ENCODE measurements at regions not wholly inside any gene's neighbourhood (a gene's known extent, or its start where the extent isn't known, plus 50 kb on each side); places are given as distances from the start of the nearest gene placed in this dataset.
"Not testable (repeated sequence)": the region's sequence is repeated elsewhere in the genome, so short reads cannot be mapped to it uniquely, and the experiment has no call there.

DNA sequence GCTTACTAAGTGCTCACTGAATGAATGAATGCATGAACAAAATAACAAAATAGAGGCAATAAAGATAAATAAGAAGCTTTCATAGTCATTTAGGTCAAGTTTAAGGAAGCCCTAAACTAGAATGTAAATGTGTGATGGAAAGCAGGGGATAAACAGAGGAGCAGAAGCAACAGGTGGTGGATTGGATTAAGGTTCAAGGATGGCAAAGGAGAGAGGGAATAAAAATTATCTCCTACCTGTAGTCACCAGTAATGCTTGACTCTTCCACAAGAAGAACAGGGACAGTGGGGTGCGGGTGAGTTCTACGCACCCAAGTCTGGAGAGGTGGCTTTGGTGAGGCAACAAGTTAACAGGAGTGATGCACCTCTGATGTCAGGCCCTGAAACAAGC, 212.4 kb downstream of the ZIC5 start:
- Histone ChIP-seq H3K9ac (ENCODE audit: low read depth in 1 of 2, low read length in 2 of 2) (no peak overlapping the region), H3K9me3 (ENCODE audit: control insufficient read depth in 2 of 2, low read length in 2 of 2) (peaks cover 3% of the 10 kb centered on the region in 2 donors), H3K36me3 (ENCODE audit: control insufficient read depth in 2 of 2, insufficient read depth in 2 of 2, low read length in 2 of 2) (no peaks in the 10 kb centered on the region), H3K27ac (ENCODE audit: low read depth in 2 of 2, low read length in 2 of 2) (no peak overlapping the region), H3K4me1 (ENCODE audit: control insufficient read depth in 2 of 2, insufficient read depth in 2 of 2, low read length in 2 of 2) (no peaks in the 10 kb centered on the region), H3K4me3 (ENCODE audit: low read length in 2 of 2) (no peak overlapping the region), H3K27me3 (ENCODE audit: control insufficient read depth in 2 of 2, insufficient read depth in 2 of 2, low read length in 2 of 2) (no peaks in the 10 kb centered on the region)

DNA sequence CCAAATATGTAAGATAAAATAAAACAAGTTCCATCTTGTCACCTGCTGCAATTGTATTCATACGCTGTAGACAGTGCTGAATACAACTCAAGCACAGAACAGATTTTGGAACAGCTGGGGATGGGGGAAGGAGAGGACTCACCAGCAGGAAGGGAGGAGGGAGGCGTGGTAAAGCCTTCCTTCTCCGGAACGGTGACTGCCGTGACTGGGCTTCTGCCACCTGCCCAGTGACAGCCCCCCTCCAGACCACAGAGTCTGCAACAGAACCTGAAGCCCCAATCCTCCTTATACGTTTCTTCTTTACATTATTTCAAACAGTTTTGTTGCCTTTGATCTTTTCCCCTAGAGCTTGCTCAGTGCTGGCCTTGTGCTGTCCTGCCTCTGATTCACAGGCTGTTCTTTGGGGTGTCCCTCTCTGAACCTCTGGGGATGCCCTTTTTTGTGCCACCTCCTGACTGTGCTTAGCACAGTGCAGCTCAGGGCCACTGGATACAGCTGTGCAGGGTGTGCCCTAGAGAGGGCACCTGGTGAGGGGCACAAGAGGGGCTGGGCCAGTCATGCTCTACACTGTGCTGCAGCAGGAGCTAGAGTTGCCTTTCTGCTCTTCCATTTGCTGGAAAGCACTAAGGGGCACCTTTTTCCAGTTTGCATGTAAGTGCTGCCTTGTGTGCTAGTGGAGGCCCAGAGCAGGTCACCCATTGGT, 213.0 kb downstream of the ZIC5 start:
- Histone ChIP-seq H3K27ac (ENCODE audit: low read depth in 2 of 2, low read length in 2 of 2) (no peak overlapping the region), H3K27me3 (ENCODE audit: control insufficient read depth in 2 of 2, insufficient read depth in 2 of 2, low read length in 2 of 2) (no peaks in the 10 kb centered on the region), H3K4me1 (ENCODE audit: control insufficient read depth in 2 of 2, insufficient read depth in 2 of 2, low read length in 2 of 2) (no peaks in the 10 kb centered on the region), H3K4me3 (ENCODE audit: low read length in 2 of 2) (no peak overlapping the region), H3K36me3 (ENCODE audit: control insufficient read depth in 2 of 2, insufficient read depth in 2 of 2, low read length in 2 of 2) (no peaks in the 10 kb centered on the region), H3K9ac (ENCODE audit: low read depth in 1 of 2, low read length in 2 of 2) (no peak overlapping the region), H3K9me3 (ENCODE audit: control insufficient read depth in 2 of 2, low read length in 2 of 2) (peaks cover 3% of the 10 kb centered on the region in 2 donors)

DNA sequence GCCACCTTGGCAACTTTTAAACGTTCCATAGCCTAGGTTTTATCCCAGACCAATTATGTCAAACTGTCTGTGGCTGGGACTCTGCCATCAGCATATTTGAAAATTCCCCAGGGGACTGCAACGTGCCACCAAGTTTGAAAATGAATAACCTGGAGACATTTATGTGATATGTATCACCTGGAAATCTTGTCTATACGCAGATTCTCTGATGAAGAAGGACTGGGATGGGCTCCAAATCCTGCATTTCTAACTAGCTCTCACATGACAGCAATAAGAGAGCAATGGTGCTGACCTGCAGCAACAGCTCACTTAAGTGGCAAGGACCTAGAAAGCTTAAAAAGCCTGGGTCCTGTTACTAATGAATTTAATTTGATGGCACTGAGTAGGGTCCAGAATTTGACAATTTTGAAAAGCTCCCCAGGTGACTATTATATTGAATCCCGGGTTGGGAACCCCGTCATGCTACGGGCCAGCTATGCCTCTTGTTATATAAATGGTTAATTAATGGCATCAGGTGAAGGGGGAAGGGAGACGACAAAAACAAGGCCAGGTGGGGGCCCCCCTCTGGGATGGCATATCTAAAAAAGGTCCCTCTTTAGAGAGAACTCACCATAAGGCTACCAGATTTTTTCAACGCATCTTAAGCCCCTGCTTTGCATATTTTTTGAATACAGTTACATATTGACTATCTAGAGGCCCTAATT, 213.7 kb downstream of the ZIC5 start:
- no peak overlapping the region for H3K4me3 ChIP-seq (ENCODE audit: low read length in 2 of 2)
- H3K27ac ChIP-seq (ENCODE audit: low read depth in 2 of 2, low read length in 2 of 2) = no peak overlapping the region
- no peaks in the 10 kb centered on the region for H3K4me1 ChIP-seq (ENCODE audit: control insufficient read depth in 2 of 2, insufficient read depth in 2 of 2, low read length in 2 of 2)

DNA sequence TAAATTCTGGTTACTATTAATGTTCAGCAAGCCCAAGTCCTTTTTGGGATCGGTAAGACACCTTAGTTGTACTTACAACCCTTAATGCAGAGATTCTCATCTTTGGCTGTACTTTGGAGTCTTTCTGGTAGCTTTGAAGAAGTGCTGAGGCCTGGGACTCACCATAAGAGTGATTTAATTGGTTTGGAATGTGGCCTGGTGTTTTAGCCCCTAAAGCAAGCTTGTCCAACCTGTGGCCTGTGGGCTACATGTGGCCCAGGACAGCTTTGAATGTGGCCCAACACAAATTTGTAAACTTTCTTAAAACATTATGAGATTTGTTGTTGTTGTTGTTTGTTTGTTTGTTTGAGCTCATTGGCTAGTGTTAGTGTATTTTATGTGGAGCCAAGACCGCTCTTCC, 215.3 kb downstream of the ZIC5 start:
- H3K27ac ChIP-seq (ENCODE audit: low read depth in 2 of 2, low read length in 2 of 2) = no peak overlapping the region
- H3K4me1 ChIP-seq (ENCODE audit: control insufficient read depth in 2 of 2, insufficient read depth in 2 of 2, low read length in 2 of 2) = peaks cover 8 to 15% of the 10 kb centered on the region in 2 donors
- H3K27me3 ChIP-seq (ENCODE audit: control insufficient read depth in 2 of 2, insufficient read depth in 2 of 2, low read length in 2 of 2) = no peaks in the 10 kb centered on the region
- H3K4me3 ChIP-seq (ENCODE audit: low read length in 2 of 2) = no peak overlapping the region
- H3K36me3 ChIP-seq (ENCODE audit: control insufficient read depth in 2 of 2, insufficient read depth in 2 of 2, low read length in 2 of 2) = no peaks in the 10 kb centered on the region
- peaks cover under 1 to 3% of the 10 kb centered on the region in 2 donors for H3K9me3 ChIP-seq (ENCODE audit: control insufficient read depth in 2 of 2, low read length in 2 of 2)
- H3K9ac ChIP-seq (ENCODE audit: low read depth in 1 of 2, low read length in 2 of 2) = no peak overlapping the region

More for the DNA sequence above, 213.7 kb downstream of the ZIC5 start:
- H3K9ac ChIP-seq (ENCODE audit: low read depth in 1 of 2, low read length in 2 of 2) = no peak overlapping the region
- H3K27me3 ChIP-seq (ENCODE audit: control insufficient read depth in 2 of 2, insufficient read depth in 2 of 2, low read length in 2 of 2) = no peaks in the 10 kb centered on the region
- H3K36me3 ChIP-seq (ENCODE audit: control insufficient read depth in 2 of 2, insufficient read depth in 2 of 2, low read length in 2 of 2) = no peaks in the 10 kb centered on the region
- peaks cover 3% of the 10 kb centered on the region in 2 donors for H3K9me3 ChIP-seq (ENCODE audit: control insufficient read depth in 2 of 2, low read length in 2 of 2)

DNA sequence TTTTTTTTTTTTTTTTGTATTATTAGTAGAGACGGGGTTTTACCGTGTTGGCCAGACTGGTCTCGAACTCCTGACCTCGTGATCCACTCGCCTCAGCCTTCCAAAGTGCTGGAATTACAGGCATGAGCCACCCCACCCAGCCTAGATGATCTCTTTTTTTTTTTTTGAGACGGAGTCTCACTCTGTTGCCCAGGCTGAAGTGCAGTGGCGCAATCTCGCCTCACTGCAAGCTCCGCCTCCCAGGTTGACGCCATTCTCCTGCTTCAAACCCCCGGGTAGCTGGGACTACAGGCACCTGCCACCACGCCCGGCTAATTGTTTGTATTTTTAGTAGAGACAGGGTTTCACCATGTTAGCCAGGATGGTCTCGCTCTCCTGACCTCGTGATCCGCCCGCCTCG, 216.8 kb downstream of the ZIC5 start:
- not testable (repeated sequence) for H3K27ac ChIP-seq (ENCODE audit: low read depth in 2 of 2, low read length in 2 of 2); H3K4me3 ChIP-seq (ENCODE audit: low read length in 2 of 2); H3K9ac ChIP-seq (ENCODE audit: low read depth in 1 of 2, low read length in 2 of 2); H3K36me3 ChIP-seq (ENCODE audit: control insufficient read depth in 2 of 2, insufficient read depth in 2 of 2, low read length in 2 of 2); H3K9me3 ChIP-seq (ENCODE audit: control insufficient read depth in 2 of 2, low read length in 2 of 2); H3K27me3 ChIP-seq (ENCODE audit: control insufficient read depth in 2 of 2, insufficient read depth in 2 of 2, low read length in 2 of 2)
- peaks cover 8 to 15% of the 10 kb centered on the region in 2 donors for H3K4me1 ChIP-seq (ENCODE audit: control insufficient read depth in 2 of 2, insufficient read depth in 2 of 2, low read length in 2 of 2)

DNA sequence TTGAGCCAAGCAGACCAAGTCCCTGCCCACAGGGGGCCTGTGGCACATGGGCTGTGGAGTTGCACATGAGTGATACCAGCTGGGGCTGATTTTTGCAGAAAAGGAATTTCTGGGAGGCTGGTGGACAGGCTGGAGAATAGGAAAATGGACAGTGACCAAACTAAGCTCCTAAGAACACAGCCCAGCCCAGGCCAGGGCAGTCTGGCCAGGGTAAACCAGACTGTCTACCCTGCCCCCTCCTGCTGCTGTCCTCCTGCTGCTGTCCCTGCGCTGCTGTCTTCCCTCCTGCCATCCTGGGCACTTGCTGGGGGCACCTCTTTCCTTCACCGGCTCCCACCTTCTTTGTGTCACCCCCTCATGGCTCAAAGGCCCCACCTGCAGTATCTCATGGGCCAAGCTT, 219.2 kb downstream of the ZIC5 start:
- Histone ChIP-seq H3K27me3 (ENCODE audit: control insufficient read depth in 2 of 2, insufficient read depth in 2 of 2, low read length in 2 of 2) (no peaks in the 10 kb centered on the region), H3K4me3 (ENCODE audit: low read length in 2 of 2) (no peak overlapping the region), H3K9ac (ENCODE audit: low read depth in 1 of 2, low read length in 2 of 2) (peak overlapping the region in 1 of 2 donors; percentile 8), H3K9me3 (ENCODE audit: control insufficient read depth in 2 of 2, low read length in 2 of 2) (no peaks in the 10 kb centered on the region), H3K4me1 (ENCODE audit: control insufficient read depth in 2 of 2, insufficient read depth in 2 of 2, low read length in 2 of 2) (peaks cover 8 to 15% of the 10 kb centered on the region in 2 donors), H3K36me3 (ENCODE audit: control insufficient read depth in 2 of 2, insufficient read depth in 2 of 2, low read length in 2 of 2) (no peaks in the 10 kb centered on the region), H3K27ac (ENCODE audit: low read depth in 2 of 2, low read length in 2 of 2) (peak overlapping the region; percentile 62 to 76)

DNA sequence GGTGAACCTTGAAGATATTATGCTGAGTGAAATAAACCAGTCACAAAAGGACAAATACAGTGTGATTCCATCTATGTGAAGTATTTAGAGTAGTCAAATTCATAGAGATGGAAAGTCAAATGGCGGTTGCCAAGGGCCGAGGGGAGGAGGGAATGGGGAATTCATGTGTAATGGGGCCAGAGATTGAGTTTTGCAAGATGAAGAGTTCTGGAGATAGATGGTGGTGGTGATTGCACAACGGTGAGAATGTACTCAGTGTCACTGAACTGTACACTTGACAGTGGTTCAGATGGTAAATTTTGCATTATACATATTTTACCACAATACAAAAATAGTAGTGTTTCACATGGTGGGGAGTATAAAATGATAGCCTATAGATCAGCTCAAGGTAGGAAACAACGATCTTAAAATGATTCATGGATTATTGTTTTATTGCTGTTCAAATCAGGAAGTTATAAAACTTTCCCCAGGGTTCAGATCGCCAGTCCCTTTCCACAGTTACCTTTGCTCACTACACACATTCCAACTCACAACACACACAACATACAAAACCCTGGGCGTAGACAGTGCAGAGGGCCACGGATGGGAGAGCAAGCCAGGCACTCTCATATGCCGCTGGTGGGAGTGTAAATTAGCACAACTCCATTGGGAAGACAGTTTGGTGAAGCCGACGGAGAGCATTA, 219.9 kb downstream of the ZIC5 start:
- Histone ChIP-seq H3K27ac (ENCODE audit: low read depth in 2 of 2, low read length in 2 of 2) (peak overlapping the region; percentile 62 to 76), H3K9ac (ENCODE audit: low read depth in 1 of 2, low read length in 2 of 2) (no peak overlapping the region), H3K4me1 (ENCODE audit: control insufficient read depth in 2 of 2, insufficient read depth in 2 of 2, low read length in 2 of 2) (peaks cover 8 to 15% of the 10 kb centered on the region in 2 donors), H3K36me3 (ENCODE audit: control insufficient read depth in 2 of 2, insufficient read depth in 2 of 2, low read length in 2 of 2) (no peaks in the 10 kb centered on the region), H3K9me3 (ENCODE audit: control insufficient read depth in 2 of 2, low read length in 2 of 2) (no peaks in the 10 kb centered on the region), H3K27me3 (ENCODE audit: control insufficient read depth in 2 of 2, insufficient read depth in 2 of 2, low read length in 2 of 2) (no peaks in the 10 kb centered on the region), H3K4me3 (ENCODE audit: low read length in 2 of 2) (no peak overlapping the region)

DNA sequence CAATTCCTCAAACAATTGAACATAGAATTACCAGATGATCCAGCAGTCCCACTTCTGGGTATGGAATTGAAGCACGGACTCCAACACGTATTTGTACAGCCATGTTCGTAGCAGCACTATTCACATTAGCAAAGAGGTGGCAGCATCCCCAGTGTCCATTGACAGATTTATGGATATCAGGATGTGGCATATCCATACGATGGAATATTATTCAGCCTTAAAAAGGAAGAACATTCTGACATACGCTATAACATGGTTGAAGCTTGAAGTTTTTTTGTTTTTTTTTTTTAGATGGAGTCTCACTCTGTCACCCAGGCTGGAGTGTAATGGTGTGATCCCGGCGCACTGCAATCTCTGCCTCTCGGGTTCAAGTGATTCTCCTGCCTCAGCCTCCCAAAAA, 220.6 kb downstream of the ZIC5 start:
- H3K27ac ChIP-seq (ENCODE audit: low read depth in 2 of 2, low read length in 2 of 2) = peak overlapping the region in 1 of 2 donors; percentile 61
- no peaks in the 10 kb centered on the region for H3K9me3 ChIP-seq (ENCODE audit: control insufficient read depth in 2 of 2, low read length in 2 of 2)

DNA sequence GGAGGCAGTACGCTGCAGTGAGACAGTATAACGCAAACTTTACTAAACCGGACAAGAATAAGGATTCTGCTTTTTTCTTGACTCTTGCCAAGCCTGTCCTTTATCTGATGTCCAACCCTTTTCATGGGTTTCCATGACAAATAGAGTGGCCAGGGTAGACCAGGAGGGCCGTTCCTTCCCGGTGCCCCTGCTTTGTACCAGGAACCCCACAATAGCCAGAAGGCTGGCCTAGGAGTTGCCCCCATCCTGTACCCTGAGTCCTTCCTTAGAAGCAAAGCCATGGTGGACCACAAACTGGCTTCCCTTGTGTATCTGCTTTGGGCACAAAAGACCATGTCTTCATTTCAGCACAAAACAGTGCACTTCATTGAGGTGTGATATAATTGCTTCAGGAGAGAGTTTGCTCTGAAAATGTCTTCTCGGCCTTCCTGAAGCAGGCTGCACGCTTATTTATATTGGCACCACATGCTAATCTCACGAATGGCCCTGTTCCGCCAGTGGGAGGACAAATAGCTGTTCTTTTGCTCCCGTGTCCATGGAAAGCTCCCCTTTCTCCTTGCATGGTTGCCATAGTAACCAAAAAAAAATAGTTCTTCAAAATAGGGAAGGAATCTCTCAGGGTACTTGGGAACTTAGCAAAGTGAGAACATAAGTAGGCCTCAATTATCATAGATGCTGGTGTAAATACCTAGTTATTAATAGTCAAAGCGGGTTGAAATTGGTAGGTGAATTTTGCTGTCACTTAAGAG, 222.1 kb downstream of the ZIC5 start:
- H3K9ac ChIP-seq (ENCODE audit: low read depth in 1 of 2, low read length in 2 of 2) = no peak overlapping the region
- no peaks in the 10 kb centered on the region for H3K27me3 ChIP-seq (ENCODE audit: control insufficient read depth in 2 of 2, insufficient read depth in 2 of 2, low read length in 2 of 2)
- H3K4me3 ChIP-seq (ENCODE audit: low read length in 2 of 2) = no peak overlapping the region
- H3K36me3 ChIP-seq (ENCODE audit: control insufficient read depth in 2 of 2, insufficient read depth in 2 of 2, low read length in 2 of 2) = no peaks in the 10 kb centered on the region
- peaks cover 8 to 15% of the 10 kb centered on the region in 2 donors for H3K4me1 ChIP-seq (ENCODE audit: control insufficient read depth in 2 of 2, insufficient read depth in 2 of 2, low read length in 2 of 2)
- H3K9me3 ChIP-seq (ENCODE audit: control insufficient read depth in 2 of 2, low read length in 2 of 2) = no peaks in the 10 kb centered on the region
- no peak overlapping the region for H3K27ac ChIP-seq (ENCODE audit: low read depth in 2 of 2, low read length in 2 of 2)

More for the DNA sequence above, 220.6 kb downstream of the ZIC5 start:
- no peak overlapping the region for H3K9ac ChIP-seq (ENCODE audit: low read depth in 1 of 2, low read length in 2 of 2)
- no peak overlapping the region for H3K4me3 ChIP-seq (ENCODE audit: low read length in 2 of 2)
- no peaks in the 10 kb centered on the region for H3K36me3 ChIP-seq (ENCODE audit: control insufficient read depth in 2 of 2, insufficient read depth in 2 of 2, low read length in 2 of 2)
- peaks cover 8 to 15% of the 10 kb centered on the region in 2 donors for H3K4me1 ChIP-seq (ENCODE audit: control insufficient read depth in 2 of 2, insufficient read depth in 2 of 2, low read length in 2 of 2)
- H3K27me3 ChIP-seq (ENCODE audit: control insufficient read depth in 2 of 2, insufficient read depth in 2 of 2, low read length in 2 of 2) = no peaks in the 10 kb centered on the region

DNA sequence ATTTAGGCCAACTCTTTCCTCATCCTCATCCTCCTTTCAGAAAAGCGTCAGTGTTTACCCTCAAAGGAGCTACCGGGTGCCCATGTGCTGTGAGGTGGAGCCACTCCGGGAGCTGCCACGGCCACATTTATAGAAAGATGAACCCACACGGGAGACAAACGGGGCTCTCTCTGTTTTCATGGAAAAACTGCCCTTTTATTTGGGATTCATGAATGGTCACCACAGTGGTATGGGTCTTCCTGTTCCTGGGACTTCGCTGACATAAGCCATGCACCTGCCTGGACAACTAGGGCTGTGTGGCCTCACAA, 224.2 kb downstream of the ZIC5 start:
- no peaks in the 10 kb centered on the region for H3K9me3 ChIP-seq (ENCODE audit: control insufficient read depth in 2 of 2, low read length in 2 of 2)
- H3K4me3 ChIP-seq (ENCODE audit: low read length in 2 of 2) = no peak overlapping the region
- H3K36me3 ChIP-seq (ENCODE audit: control insufficient read depth in 2 of 2, insufficient read depth in 2 of 2, low read length in 2 of 2) = no peaks in the 10 kb centered on the region
- no peak overlapping the region for H3K9ac ChIP-seq (ENCODE audit: low read depth in 1 of 2, low read length in 2 of 2)
- peaks cover 10% of the 10 kb centered on the region in 2 donors for H3K4me1 ChIP-seq (ENCODE audit: control insufficient read depth in 2 of 2, insufficient read depth in 2 of 2, low read length in 2 of 2)
- H3K27ac ChIP-seq (ENCODE audit: low read depth in 2 of 2, low read length in 2 of 2) = no peak overlapping the region
- no peaks in the 10 kb centered on the region for H3K27me3 ChIP-seq (ENCODE audit: control insufficient read depth in 2 of 2, insufficient read depth in 2 of 2, low read length in 2 of 2)
